LNCAP (cell line): ENCODE measurements at regions not wholly inside any gene's neighbourhood (a gene's known extent, or its start where the extent isn't known, plus 50 kb on each side); places are given as distances from the start of the nearest gene placed in this dataset.

Experiments used
- CTCF ChIP-seq: fragments of 450-650 bp; IDR thresholded peaks from 2 replicates; pipeline ENCODE4 v1.5.1; 2017; ENCODE audit warnings: mild to moderate bottlenecking

DNA sequence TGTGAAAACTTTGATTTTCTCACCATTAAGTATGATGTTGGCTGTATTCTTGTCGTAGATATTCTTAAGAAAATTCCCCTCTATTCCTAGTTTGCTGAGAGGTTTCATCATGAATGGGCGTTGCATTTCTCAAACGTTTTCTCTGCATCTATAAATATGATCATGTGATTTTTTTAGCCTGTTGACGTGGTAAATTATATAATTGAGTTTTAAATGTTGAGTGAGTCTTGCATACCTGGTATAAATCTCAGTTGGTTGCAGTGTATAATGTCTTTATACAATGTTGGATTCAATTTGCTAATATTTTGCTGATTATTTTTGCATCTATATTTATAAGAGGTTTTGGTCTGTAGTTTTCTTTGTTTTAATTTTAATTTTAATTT, 405.9 kb upstream of the MIS18BP1 start:
- TF ChIP-seq CTCF = no peak

DNA sequence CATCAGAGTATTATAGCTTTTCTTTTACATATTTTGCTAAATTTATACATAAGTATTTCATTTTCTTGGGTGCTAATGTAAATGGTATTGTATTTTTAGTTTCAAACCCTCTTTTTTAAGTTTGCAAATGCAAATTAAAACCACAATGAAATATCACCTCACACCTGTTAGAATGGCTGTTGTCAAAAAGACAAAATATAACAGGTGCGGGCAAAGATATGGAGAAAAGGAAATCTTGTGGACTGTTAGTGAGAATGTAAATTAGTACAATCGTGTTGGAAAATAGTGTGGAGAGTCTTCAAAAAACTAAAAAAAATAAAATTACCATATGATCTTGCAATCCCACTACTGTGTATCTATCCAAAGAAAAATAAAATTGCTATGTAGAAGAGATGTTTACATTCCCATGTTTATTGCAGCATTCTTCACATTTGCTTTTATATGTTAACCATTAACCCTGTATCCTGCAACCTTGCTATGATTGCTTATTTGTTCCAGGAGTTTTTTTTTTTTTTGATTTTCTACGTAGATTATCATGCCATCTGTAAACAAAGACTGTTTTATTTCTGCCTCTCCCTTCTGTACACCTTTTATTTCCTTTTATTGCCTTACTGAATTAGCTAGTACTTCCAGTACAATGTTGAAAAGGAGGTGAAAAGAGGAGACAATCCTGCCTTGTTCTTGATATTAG, 405.4 kb upstream of the MIS18BP1 start:
- TF ChIP-seq CTCF = no peak

GRCh38 chr14:45651890-45652289, 398.9 kb upstream of the MIS18BP1 start:
- no peak for TF ChIP-seq CTCF

GRCh38 chr14:45650754-45651153, 397.8 kb upstream of the MIS18BP1 start:
- peak; percentile 52 for TF ChIP-seq CTCF

- TF ChIP-seq CTCF = no peak
Measured at GRCh38 chr14:45649051-45649450, 396.0 kb upstream of the MIS18BP1 start.

DNA sequence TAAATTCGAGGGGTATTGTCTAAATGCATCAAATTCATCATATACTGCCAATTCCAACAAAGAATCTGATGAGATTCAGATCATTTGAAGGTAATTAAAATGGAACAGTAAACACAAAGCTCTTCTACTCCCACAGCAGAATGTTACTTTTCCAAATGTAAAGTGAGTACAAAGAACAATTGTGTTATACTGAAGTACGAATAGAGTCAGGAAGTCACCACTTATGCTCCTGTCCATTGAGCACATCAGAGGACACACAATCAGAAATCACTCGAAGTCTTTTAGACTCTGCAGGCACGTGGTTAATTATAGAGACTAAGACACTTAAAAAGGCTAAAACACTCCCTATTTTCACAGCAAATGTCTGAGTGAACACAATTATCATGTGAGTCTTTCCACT, 388.5 kb upstream of the MIS18BP1 start:
- no peak for TF ChIP-seq CTCF

GRCh38 chr14:45633220-45633984, 380.4 kb upstream of the MIS18BP1 start:
- no peak for TF ChIP-seq CTCF
